ENCODE measurements at regions not wholly inside any gene's neighbourhood (a gene's known extent, or its start where the extent isn't known, plus 50 kb on each side); places are given as distances from the start of the nearest gene placed in this dataset.

- no peaks in the 10 kb centered on the region for H3K4me1 ChIP-seq
- 57 to 76% (median 62%) methylated on average over 9 of the region's 9 CpGs for WGBS, 5 donors
- H3K4me3 ChIP-seq, result no peak overlapping the region
- TF ChIP-seq POLR2AphosphoS5 (IDR thresholded peaks at IDR 0.05) (no peak), CTCF (IDR thresholded peaks at IDR 0.05 in 8 of 11, conservative IDR thresholded peaks at IDR 0.05 in 3 of 11) (no peak), POLR2A (IDR thresholded peaks at IDR 0.05) (no peak)
- H3K9me3 ChIP-seq, result peaks cover 2 to 51% (median 33%) of the 10 kb centered on the region in 8 donors
- no peak overlapping the region for H3K27ac ChIP-seq
- H3K36me3 ChIP-seq, result no peaks in the 10 kb centered on the region
- intact Hi-C loops (cut with DNase I; ENCODE audit: low total_unique reads), result no loop called here
- no peak for DNase-seq
- H3K27me3 ChIP-seq (replicated peaks in 1 of 7), result no peaks in the 10 kb centered on the region
Observed at GRCh38 chr3:135740211-135740610, 225.3 kb upstream of the PPP2R3A start.

DNA sequence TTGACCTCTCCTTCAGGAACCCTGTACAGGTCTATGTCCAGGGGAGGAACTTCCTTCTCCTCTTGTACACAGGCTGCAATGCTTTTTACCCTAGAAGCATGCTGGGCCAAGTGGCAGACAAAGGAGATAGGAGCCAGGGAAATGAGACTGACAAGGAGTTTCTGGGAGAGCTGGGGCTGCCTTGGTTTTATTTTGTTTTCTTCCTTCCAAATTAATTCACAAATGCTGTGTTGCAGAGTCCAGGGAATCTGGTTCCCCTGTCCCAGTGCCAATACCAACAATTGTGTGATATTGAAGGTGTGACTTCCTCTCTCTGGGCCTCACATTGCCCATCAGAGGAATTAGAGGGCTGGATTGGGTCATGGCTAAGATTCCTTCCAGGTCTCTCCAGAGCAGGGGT is 224.8 kb upstream of the PPP2R3A start:
- no peak for DNase-seq
- H3K27ac ChIP-seq, result no peak overlapping the region
- intact Hi-C loops (cut with DNase I; ENCODE audit: low total_unique reads), result no loop called here
- H3K4me1 ChIP-seq, result no peaks in the 10 kb centered on the region
- TF ChIP-seq POLR2A (IDR thresholded peaks at IDR 0.05) (no peak), POLR2AphosphoS5 (IDR thresholded peaks at IDR 0.05) (no peak)
- no peaks in the 10 kb centered on the region for H3K36me3 ChIP-seq
- no peaks in the 10 kb centered on the region for H3K27me3 ChIP-seq (replicated peaks in 1 of 7)
- H3K9me3 ChIP-seq, result peaks cover 2 to 45% (median 28%) of the 10 kb centered on the region in 8 donors
- no peak overlapping the region for H3K4me3 ChIP-seq

DNA sequence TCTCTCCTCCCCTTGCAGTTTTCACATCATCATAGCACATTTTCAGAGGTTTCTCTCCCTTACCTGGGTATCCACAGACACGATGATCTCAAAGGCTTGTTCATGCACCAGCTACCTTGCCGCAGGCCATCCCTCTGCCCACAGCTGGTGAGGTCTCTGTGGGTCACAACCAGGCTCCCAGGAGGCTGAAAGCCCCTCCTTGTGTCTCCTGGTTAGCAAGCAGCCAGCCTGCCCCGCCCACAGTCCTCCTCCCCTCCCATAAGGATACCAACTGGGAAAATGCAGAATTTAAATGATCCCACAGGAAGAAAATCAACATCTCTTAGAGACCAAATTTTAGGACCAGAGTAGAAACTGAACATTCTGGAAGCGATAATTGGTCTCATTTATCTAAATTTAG is 213.5 kb upstream of the PPP2R3A start:
- Histone ChIP-seq H3K4me3 (no peak overlapping the region), H3K36me3 (no peaks in the 10 kb centered on the region)
- TF ChIP-seq CTCF (IDR thresholded peaks at IDR 0.05 in 8 of 11, conservative IDR thresholded peaks at IDR 0.05 in 3 of 11), result no peak
- TF ChIP-seq POLR2A (IDR thresholded peaks at IDR 0.05), result no peak
- no peak for TF ChIP-seq POLR2AphosphoS5 (IDR thresholded peaks at IDR 0.05)

DNA sequence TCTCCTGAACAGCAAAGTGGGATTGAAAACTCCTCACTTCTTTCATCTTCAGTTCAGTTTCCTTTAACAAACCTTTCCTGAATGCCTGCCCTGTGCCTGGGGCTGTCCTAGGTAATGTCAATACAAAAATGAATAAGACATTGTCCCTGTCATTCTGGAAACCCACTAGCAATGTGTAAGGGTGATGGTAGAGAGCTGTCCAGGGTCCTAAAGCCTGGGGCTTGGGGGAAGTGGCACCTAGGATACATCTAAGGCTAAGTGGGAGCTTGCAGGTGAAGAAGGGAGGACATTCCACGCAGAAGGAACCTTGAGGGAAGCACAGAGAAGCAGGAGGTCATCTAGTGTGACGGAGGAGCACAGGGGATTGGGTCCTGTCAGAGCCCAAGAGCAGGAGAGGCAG is 212.7 kb upstream of the PPP2R3A start:
- TF ChIP-seq CTCF (IDR thresholded peaks at IDR 0.05 in 8 of 11, conservative IDR thresholded peaks at IDR 0.05 in 3 of 11) (no peak), POLR2A (IDR thresholded peaks at IDR 0.05) (no peak)
- Histone ChIP-seq H3K9me3 (peaks cover 0 to 5% (median 0%) of the 10 kb centered on the region in 8 donors), H3K4me1 (no peaks in the 10 kb centered on the region), H3K4me3 (no peak overlapping the region), H3K36me3 (no peaks in the 10 kb centered on the region), H3K27me3 (replicated peaks in 1 of 7) (no peaks in the 10 kb centered on the region), H3K27ac (no peak overlapping the region)
- 57 to 81% (median 66%) methylated on average over 2 of the region's 2 CpGs for WGBS, 5 donors
- no peak for DNase-seq
- intact Hi-C loops (cut with DNase I; ENCODE audit: low total_unique reads), result no loop called here

More for the DNA sequence above, 213.5 kb upstream of the PPP2R3A start:
- Histone ChIP-seq H3K4me1 (no peaks in the 10 kb centered on the region), H3K27me3 (replicated peaks in 1 of 7) (no peaks in the 10 kb centered on the region), H3K9me3 (peaks cover 0 to 5% (median 0%) of the 10 kb centered on the region in 8 donors), H3K27ac (no peak overlapping the region)
- no peak for DNase-seq
- intact Hi-C loops (cut with DNase I; ENCODE audit: low total_unique reads), result no loop called here
- 60 to 79% (median 72%) methylated on average over 4 of the region's 4 CpGs for WGBS, 5 donors

DNA sequence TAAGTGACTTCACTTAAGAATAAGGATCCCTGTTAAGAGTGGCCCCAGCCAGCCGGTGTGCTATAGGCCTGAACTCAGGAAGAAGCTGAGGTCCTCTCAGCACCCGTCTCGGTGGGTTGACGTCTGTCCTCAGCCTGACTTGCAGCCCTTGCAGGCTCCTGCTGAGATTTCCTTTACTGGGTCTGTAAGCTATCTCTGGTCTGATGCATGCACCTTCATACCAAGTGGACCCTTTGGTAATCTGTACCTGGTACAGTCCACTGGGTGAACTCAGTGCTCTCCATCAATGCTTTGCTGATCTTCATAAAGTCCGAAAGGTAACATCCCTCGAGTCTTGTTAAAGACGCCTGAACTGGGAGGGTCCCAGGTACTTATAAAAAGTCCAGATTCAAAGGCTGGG is 212.0 kb upstream of the PPP2R3A start:
- no peak for DNase-seq
- H3K4me3 ChIP-seq, result no peak overlapping the region
- TF ChIP-seq CTCF (IDR thresholded peaks at IDR 0.05 in 8 of 11, conservative IDR thresholded peaks at IDR 0.05 in 3 of 11) (no peak), POLR2AphosphoS5 (IDR thresholded peaks at IDR 0.05) (no peak), POLR2A (IDR thresholded peaks at IDR 0.05) (no peak)
- WGBS, 5 donors, result 88 to 96% (median 91%) methylated on average over 7 of the region's 7 CpGs
- H3K27ac ChIP-seq, result no peak overlapping the region
- intact Hi-C loops (cut with DNase I; ENCODE audit: low total_unique reads), result no loop called here
- no peaks in the 10 kb centered on the region for H3K4me1 ChIP-seq
- no peaks in the 10 kb centered on the region for H3K27me3 ChIP-seq (replicated peaks in 1 of 7)
- no peaks in the 10 kb centered on the region for H3K36me3 ChIP-seq
- H3K9me3 ChIP-seq, result peaks cover 0 to 5% (median 0%) of the 10 kb centered on the region in 8 donors

All from spleen (tissue), 11 donors.